ENCODE measurements at regions not wholly inside any gene's neighbourhood (a gene's known extent, or its start where the extent isn't known, plus 50 kb on each side); places are given as distances from the start of the nearest gene placed in this dataset.

DNA sequence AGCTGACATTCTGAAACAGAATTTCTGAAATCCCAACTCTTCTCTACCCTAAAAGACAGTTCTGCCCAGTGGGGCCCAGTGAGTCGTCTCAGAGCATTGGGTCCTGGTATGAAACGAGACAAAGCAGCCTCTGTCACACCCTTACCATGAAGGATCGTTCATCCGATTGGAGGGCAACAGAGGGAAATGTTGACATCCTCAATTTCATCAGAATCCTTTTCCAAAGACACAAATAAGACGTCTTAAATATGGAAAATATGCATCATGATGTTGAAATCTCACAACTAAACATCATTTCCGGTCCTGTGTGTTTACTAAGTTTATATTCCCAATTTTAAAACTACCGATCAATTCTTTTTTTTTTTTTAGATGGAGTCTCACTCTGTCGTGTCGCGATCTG, 112.1 kb upstream of the SLC45A1 start:
- Histone ChIP-seq H3K4me3 (no peak overlapping the region), H3K36me3 (no peaks in the 10 kb centered on the region), H3K4me1 (ENCODE audit: insufficient read depth) (peaks cover 19% of the 10 kb centered on the region), H3K27me3 (no peaks in the 10 kb centered on the region), H3K9me3 (no peaks in the 10 kb centered on the region), H3K27ac (no peak overlapping the region)
- intact Hi-C loops (cut with DNase I): no loop called here
- no peak for DNase-seq
- TF ChIP-seq EP300 (IDR thresholded peaks at IDR 0.05) (no peak), POLR2A (IDR thresholded peaks at IDR 0.05) (no peak)
- WGBS, 3 donors: 93 to 95% (median 93%) methylated on average over 10 of the region's 10 CpGs

DNA sequence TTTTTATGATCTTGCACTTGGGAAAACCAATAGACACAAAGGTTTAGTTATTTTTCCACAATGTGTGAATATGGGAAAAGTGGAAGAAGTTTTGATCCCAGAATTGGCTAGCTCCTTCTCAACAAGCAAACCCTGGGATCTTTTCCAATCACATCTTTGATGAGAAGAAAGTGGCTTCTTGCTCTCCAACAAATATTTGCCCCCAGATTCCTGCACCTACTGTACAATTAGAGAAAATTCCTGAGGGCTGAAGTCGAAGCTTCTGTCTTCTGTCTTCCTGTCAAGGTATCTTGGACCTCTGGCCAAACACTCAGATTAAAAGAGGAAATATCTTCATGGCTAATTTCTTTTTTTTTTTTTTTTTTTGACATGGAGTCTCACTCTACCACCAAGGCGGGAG, 113.1 kb upstream of the SLC45A1 start:
- Histone ChIP-seq H3K27ac (peak overlapping the region in 1 of 2 donors; percentile 15), H3K27me3 (no peaks in the 10 kb centered on the region), H3K9me3 (no peaks in the 10 kb centered on the region), H3K4me1 (ENCODE audit: insufficient read depth) (peaks cover 19% of the 10 kb centered on the region), H3K4me3 (no peak overlapping the region), H3K36me3 (no peaks in the 10 kb centered on the region)
- no peak for DNase-seq
- 24 to 49% (median 42%) methylated on average over 2 of the region's 2 CpGs for WGBS, 3 donors
- TF ChIP-seq EP300 (IDR thresholded peaks at IDR 0.05) (no peak), POLR2A (IDR thresholded peaks at IDR 0.05) (no peak)
- TF ChIP-seq, protein P1, sequence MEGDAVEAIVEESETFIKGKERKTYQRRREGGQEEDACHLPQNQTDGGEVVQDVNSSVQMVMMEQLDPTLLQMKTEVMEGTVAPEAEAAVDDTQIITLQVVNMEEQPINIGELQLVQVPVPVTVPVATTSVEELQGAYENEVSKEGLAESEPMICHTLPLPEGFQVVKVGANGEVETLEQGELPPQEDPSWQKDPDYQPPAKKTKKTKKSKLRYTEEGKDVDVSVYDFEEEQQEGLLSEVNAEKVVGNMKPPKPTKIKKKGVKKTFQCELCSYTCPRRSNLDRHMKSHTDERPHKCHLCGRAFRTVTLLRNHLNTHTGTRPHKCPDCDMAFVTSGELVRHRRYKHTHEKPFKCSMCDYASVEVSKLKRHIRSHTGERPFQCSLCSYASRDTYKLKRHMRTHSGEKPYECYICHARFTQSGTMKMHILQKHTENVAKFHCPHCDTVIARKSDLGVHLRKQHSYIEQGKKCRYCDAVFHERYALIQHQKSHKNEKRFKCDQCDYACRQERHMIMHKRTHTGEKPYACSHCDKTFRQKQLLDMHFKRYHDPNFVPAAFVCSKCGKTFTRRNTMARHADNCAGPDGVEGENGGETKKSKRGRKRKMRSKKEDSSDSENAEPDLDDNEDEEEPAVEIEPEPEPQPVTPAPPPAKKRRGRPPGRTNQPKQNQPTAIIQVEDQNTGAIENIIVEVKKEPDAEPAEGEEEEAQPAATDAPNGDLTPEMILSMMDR (IDR thresholded peaks at IDR 0.05): no peak
- intact Hi-C loops (cut with DNase I): loop anchor here in 1 of 4 donors (5.0 kb wide), 1 partner anchor 83 kb away; no protein-coding TSS in a partner anchor

DNA sequence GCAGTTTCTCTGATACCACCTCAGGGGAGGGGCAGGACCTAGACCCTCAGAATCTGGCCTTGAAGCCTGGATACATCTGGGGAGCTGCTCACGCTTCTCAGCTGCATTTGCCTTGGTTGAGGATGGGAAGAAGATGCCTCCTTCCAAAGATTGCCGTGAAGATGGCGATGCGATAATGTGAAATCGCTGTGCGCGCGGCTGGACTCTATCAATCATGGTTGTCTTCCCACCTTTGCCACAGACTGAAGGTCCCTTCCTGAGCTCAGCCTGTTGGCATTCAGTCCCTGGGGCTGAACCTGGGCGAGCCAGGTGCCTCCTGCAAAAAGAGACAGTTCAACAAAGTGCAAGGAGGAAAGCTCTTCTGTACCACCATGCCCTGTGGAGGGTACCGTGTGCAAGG, 114.4 kb upstream of the SLC45A1 start:
- DNase-seq: no peak
- H3K27me3 ChIP-seq: no peaks in the 10 kb centered on the region
- TF ChIP-seq POLR2A (IDR thresholded peaks at IDR 0.05): no peak
- no peak for TF ChIP-seq EP300 (IDR thresholded peaks at IDR 0.05)
- TF ChIP-seq, protein P1 (IDR thresholded peaks at IDR 0.05): no peak
- no peaks in the 10 kb centered on the region for H3K9me3 ChIP-seq
- intact Hi-C loops (cut with DNase I): loop anchor here in 1 of 4 donors (5.0 kb wide), 1 partner anchor 81 kb away; no protein-coding TSS in a partner anchor
- peaks cover 19% of the 10 kb centered on the region for H3K4me1 ChIP-seq (ENCODE audit: insufficient read depth)
- peak overlapping the region; percentile 96 to 98 for H3K27ac ChIP-seq
- WGBS, 3 donors: 95 to 97% (median 95%) methylated on average over 10 of the region's 10 CpGs
- H3K4me3 ChIP-seq: no peak overlapping the region
- no peaks in the 10 kb centered on the region for H3K36me3 ChIP-seq

GRCh38 chr1:8203056-8203455, 114.9 kb upstream of the SLC45A1 start:
- WGBS, 3 donors: 51 to 56% (median 55%) methylated on average over 9 of the region's 9 CpGs
- Histone ChIP-seq H3K27me3 (no peaks in the 10 kb centered on the region), H3K27ac (peak overlapping the region; percentile 96 to 98), H3K4me1 (ENCODE audit: insufficient read depth) (peaks cover 21% of the 10 kb centered on the region), H3K9me3 (no peaks in the 10 kb centered on the region), H3K4me3 (no peak overlapping the region), H3K36me3 (no peaks in the 10 kb centered on the region)
- DNase-seq: peak; percentile 45 to 71 (median 64)
- intact Hi-C loops (cut with DNase I): loop anchor here in 1 of 4 donors (5.0 kb wide), 1 partner anchor 81 kb away; no protein-coding TSS in a partner anchor
- TF ChIP-seq POLR2A (IDR thresholded peaks at IDR 0.05) (no peak), EP300 (IDR thresholded peaks at IDR 0.05) (no peak)
- TF ChIP-seq, protein P1 (IDR thresholded peaks at IDR 0.05): no peak

- DNase-seq: peak; percentile 76 to 86 (median 85)
- Histone ChIP-seq H3K9me3 (no peaks in the 10 kb centered on the region), H3K27ac (peak overlapping the region; percentile 96 to 98), H3K4me3 (no peak overlapping the region), H3K36me3 (no peaks in the 10 kb centered on the region), H3K27me3 (no peaks in the 10 kb centered on the region), H3K4me1 (ENCODE audit: insufficient read depth) (peaks cover 27% of the 10 kb centered on the region)
- 5 to 9% (median 6%) methylated on average over 19 of the region's 19 CpGs for WGBS, 3 donors
- TF ChIP-seq EP300 (IDR thresholded peaks at IDR 0.05) (peak; percentile 67), POLR2A (IDR thresholded peaks at IDR 0.05) (no peak)
- intact Hi-C loops (cut with DNase I): loop anchor here in 1 of 4 donors (5.0 kb wide), 1 partner anchor 80 kb away; no protein-coding TSS in a partner anchor
Measured at GRCh38 chr1:8202182-8202905, 115.6 kb upstream of the SLC45A1 start.

Data from ovary (tissue), 7 donors.